22Rv1 (cell line): ENCODE measurements at regions not wholly inside any gene's neighbourhood (a gene's known extent, or its start where the extent isn't known, plus 50 kb on each side); places are given as distances from the start of the nearest gene placed in this dataset.

ENCODE experiments used
- ZFX ChIP-seq: fragments of 450-650 bp; IDR thresholded peaks from 2 replicates; pipeline ENCODE4 v1.6.1; 2017; ENCODE audit warnings: antibody characterized with exemption, borderline replicate concordance
- TF ChIP-seq, protein P1 (sequence below): fragments of 450-650 bp; IDR thresholded peaks from 2 replicates; pipeline ENCODE4 v1.5.1; 2017; ENCODE audit warnings: mild to moderate bottlenecking

DNA sequence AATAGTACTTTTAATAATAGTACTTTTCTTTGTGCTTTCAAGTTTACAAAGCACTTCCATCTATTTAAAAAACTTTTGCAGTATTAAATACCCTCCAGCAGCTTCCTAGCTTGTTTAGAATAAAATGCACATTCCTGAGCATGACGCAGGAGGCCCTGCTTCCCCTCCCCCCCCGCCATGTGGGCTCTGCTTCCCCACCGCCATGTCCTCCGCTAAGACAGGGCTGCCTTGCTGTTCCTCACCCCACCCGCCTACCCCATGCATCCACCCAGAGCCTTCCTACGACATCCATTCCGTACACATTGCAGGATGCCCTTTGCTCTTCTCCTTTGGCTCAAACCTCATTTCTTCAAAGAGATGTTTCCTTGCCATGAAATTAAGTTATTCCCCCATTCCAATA, 205.9 kb upstream of the MSX2 start:
- TF ChIP-seq, protein P1, sequence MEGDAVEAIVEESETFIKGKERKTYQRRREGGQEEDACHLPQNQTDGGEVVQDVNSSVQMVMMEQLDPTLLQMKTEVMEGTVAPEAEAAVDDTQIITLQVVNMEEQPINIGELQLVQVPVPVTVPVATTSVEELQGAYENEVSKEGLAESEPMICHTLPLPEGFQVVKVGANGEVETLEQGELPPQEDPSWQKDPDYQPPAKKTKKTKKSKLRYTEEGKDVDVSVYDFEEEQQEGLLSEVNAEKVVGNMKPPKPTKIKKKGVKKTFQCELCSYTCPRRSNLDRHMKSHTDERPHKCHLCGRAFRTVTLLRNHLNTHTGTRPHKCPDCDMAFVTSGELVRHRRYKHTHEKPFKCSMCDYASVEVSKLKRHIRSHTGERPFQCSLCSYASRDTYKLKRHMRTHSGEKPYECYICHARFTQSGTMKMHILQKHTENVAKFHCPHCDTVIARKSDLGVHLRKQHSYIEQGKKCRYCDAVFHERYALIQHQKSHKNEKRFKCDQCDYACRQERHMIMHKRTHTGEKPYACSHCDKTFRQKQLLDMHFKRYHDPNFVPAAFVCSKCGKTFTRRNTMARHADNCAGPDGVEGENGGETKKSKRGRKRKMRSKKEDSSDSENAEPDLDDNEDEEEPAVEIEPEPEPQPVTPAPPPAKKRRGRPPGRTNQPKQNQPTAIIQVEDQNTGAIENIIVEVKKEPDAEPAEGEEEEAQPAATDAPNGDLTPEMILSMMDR: no peak
- TF ChIP-seq ZFX: no peak
